Breast epithelium (tissue), 3 donors: ENCODE measurements at regions not wholly inside any gene's neighbourhood (a gene's known extent, or its start where the extent isn't known, plus 50 kb on each side); places are given as distances from the start of the nearest gene placed in this dataset.

ENCODE experiments used
- CTCF ChIP-seq, 3 donors: fragments of 450-650 bp; IDR thresholded peaks; one replicate each; pipeline ENCODE4 v1.5.1; 2016 to 2017; ENCODE audit warnings: antibody characterized with exemption in 3 of 3, mild to moderate bottlenecking in 3 of 3, moderate library complexity in 3 of 3
- POLR2A ChIP-seq: fragments of 450-650 bp; IDR thresholded peaks from one replicate; pipeline ENCODE4 v1.6.1; 2016; ENCODE audit warnings: antibody characterized with exemption, mild to moderate bottlenecking, moderate library complexity
- POLR2AphosphoS5 ChIP-seq, 3 donors: sonication (generic); formaldehyde crosslinking; IDR thresholded peaks; one replicate each; pipeline ENCODE4 v1.6.1; 2017; ENCODE audit warnings: antibody characterized with exemption in 3 of 3

GRCh38 chr14:65224799-65225198 is 122.5 kb upstream of the MAX start:
- TF ChIP-seq CTCF (IDR thresholded peaks at IDR 0.05) = no peak
- no peak for TF ChIP-seq POLR2A
- no peak for TF ChIP-seq POLR2AphosphoS5 (IDR thresholded peaks at IDR 0.05)
